Loucy (cell line): ENCODE measurements at regions not wholly inside any gene's neighbourhood (a gene's known extent, or its start where the extent isn't known, plus 50 kb on each side); places are given as distances from the start of the nearest gene placed in this dataset.

Source experiments
- EZH2phosphoT487 ChIP-seq: fragments of 200-600 bp; IDR thresholded peaks from 2 replicates; pipeline ENCODE4 v1.6.1; 2018; ENCODE audit warnings: antibody characterized with exemption, mild to moderate bottlenecking, moderate library complexity, borderline replicate concordance
- TF ChIP-seq, protein P1 (sequence below): fragments of 200-600 bp; sonication (generic); conservative IDR thresholded peaks from 2 replicates; pipeline ENCODE4 v1.5.1; 2014; ENCODE audit warnings: mild to moderate bottlenecking, antibody characterized with exemption, low read length

- TF ChIP-seq, protein P1, sequence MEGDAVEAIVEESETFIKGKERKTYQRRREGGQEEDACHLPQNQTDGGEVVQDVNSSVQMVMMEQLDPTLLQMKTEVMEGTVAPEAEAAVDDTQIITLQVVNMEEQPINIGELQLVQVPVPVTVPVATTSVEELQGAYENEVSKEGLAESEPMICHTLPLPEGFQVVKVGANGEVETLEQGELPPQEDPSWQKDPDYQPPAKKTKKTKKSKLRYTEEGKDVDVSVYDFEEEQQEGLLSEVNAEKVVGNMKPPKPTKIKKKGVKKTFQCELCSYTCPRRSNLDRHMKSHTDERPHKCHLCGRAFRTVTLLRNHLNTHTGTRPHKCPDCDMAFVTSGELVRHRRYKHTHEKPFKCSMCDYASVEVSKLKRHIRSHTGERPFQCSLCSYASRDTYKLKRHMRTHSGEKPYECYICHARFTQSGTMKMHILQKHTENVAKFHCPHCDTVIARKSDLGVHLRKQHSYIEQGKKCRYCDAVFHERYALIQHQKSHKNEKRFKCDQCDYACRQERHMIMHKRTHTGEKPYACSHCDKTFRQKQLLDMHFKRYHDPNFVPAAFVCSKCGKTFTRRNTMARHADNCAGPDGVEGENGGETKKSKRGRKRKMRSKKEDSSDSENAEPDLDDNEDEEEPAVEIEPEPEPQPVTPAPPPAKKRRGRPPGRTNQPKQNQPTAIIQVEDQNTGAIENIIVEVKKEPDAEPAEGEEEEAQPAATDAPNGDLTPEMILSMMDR, result no peak
- no peak for TF ChIP-seq EZH2phosphoT487
Observed at GRCh38 chr7:9028012-9028411, 594.6 kb downstream of the NXPH1 start.
